NCI-H1930 (cell line): ENCODE measurements at regions not wholly inside any gene's neighbourhood (a gene's known extent, or its start where the extent isn't known, plus 50 kb on each side); places are given as distances from the start of the nearest gene placed in this dataset.
"Not testable (repeated sequence)": the region's sequence is repeated elsewhere in the genome, so short reads cannot be mapped to it uniquely, and the experiment has no call there.

Source experiments
- DNase-seq, 2 experiments: peaks; one replicate each; lab custom pipeline; 2025; lab: John Stamatoyannopoulos, UW

GRCh38 chr2:21854938-21855337, 731.2 kb downstream of the TDRD15 start:
- no peak for DNase-seq

- DNase-seq, result no peak
Observed at GRCh38 chr2:21856708-21857107, 732.9 kb downstream of the TDRD15 start.

GRCh38 chr2:21860907-21861306, 737.1 kb downstream of the TDRD15 start:
- no peak for DNase-seq

DNA sequence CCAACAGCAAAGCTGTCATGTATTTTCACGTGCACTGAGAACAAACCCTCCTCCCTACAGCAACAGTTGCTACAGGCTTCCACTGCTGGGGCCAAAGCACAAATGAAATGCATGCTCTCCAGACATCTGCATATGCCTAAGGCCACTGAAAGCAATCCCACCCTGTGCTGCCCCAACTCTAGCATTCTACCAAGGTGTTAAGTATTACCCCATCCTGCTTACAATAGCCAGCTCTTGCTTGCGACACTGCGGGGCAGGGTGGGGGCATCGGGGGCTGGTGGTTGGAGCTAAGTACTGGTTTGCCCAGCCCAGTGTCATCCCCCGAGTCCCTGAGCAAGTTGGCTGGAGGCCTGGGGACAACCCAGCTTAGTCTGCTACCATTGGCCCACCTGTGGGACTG, 742.5 kb downstream of the TDRD15 start:
- DNase-seq, result no peak

DNA sequence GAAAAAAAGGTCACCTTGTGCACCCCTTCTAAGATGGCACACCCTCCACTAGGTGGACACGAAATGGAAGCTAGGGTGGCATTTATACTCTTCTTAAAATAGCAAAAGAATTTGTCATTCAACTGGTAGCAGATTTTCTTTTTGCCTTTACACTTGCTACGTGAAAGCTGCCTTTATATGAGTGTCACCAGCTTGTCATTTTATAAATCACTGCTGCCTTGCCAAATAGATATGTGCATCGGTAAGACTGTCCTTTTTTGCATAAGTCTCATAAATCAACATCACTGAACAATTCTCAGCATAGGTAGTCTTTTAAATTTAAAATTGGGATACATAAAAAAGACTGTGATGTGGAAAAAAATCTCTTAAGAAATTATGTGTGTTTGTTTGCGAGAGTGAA, 764.1 kb downstream of the TDRD15 start:
- no peak for DNase-seq

GRCh38 chr2:21890041-21890440, 766.3 kb downstream of the TDRD15 start:
- no peak for DNase-seq

DNA sequence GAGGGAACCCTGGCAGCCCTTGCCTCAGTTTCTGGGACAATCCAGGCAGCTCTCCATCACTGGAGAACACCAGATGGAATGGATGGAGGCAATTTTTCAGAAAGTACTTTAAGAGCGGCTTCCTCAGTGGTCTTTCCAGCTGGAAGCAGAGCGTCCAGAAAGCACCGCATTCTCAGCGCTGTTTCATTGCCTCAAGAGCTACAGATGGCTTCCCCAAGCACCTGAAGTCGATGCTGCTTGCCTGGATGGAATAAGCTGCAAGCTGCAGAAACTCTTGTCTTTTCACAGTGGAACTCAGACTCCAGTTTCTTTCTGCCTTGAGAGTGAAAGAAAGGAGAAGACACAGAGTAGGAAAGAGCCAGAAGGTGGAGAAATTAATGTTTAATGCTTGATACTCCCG, 766.9 kb downstream of the TDRD15 start:
- no peak for DNase-seq

GRCh38 chr2:21891191-21891590, 767.4 kb downstream of the TDRD15 start:
- no peak for DNase-seq

- no peak for DNase-seq
Observed at GRCh38 chr2:21892140-21892539, 768.4 kb downstream of the TDRD15 start.

GRCh38 chr2:21895200-21895599, 771.4 kb downstream of the TDRD15 start:
- no peak for DNase-seq

DNA sequence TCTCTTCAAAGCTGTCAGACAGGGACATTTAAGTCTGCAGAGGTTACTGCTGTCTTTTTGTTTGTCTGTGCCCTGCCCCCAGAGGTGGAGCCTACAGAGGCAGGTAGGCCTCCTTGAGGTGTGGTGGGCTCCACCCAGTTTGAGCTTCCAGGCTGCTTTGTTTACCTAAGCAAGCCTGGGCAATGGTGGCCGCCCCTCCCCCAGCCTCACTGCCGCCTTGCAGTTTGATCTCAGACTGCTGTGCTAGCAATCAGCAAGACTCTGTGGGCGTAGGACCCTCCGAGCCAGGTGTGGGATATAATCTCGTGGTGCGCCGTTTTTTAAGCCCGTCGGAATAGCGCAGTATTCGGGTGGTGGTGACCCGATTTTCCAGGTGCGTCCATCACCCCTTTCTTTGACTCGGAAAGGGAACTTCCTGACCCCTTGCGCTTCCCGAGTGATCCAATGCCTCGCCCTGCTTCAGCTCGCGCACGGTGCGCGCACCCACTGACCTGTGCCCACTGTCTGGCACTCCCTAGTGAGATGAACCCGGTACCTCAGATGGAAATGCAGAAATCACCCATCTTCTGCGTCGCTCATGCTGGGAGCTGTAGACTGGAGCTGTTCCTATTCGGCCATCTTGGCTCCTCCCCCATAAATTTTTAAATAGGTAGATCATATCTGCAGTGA, 785.1 kb downstream of the TDRD15 start:
- DNase-seq, result not testable (repeated sequence)

GRCh38 chr2:21910832-21911507, 787.2 kb downstream of the TDRD15 start:
- DNase-seq, result no peak

GRCh38 chr2:21912405-21912804, 788.6 kb downstream of the TDRD15 start:
- no peak for DNase-seq

DNA sequence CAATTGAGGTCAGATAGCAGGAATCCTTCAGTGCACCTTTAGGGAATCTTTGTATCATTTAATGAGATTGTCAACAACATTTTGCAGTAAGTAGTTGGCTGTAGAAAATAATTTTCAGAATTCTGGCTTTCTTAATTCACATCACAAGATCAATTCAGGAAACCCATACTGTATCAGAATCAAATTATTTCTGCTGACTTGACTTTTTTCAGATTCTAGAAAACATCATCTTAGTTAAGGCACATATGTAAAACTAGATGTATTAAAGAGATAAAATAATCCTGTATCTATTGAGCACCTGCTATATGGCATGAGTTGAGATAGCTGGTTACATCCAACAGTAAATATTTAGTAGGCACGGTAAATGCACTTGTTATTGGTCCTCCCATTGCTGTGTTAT, 791.4 kb downstream of the TDRD15 start:
- no peak for DNase-seq

- DNase-seq, result no peak
Observed at GRCh38 chr2:21916934-21917522, 793.3 kb downstream of the TDRD15 start.

GRCh38 chr2:21920721-21921120, 797.0 kb downstream of the TDRD15 start:
- DNase-seq, result no peak

- no peak for DNase-seq
Observed at GRCh38 chr2:21924640-21925285, 801.0 kb downstream of the TDRD15 start.

DNA sequence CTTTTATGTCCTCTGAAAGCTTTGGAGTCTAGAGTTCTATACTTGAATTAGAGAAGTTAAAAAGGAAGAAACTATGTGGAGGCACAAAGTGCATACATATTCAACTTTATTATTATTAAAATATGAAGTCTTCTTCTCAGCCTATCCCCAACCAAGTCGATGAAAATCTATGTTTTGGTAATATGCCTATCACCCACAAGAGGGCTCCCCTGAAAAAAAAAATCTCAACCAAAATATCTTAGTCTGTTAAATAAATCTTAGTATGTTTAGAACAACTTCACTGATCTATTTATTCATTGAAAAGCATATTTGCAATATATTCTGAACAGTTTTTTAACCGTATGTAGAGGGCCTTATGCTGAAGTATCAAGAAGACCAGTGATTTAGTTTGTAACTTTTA, 804.5 kb downstream of the TDRD15 start:
- DNase-seq, result no peak

DNA sequence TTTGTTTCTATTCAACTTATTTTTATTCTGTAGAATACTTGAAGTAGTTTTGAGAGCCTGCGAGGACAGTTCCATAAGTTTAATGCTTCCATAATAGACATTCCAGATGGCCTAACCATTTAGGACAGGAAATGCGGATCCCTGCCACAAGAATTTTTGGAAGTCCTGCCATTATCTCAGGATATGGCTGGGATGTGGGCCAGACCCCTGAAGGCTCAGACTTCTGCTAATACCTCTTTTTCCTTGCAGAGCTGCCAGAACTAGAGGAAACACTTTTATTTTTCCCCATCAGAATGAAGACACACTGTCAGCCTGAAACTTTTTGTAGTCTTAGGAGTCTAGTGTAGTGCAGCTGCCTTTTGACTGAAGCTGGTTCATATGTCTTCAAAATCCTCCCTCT, 806.5 kb downstream of the TDRD15 start:
- no peak for DNase-seq

DNA sequence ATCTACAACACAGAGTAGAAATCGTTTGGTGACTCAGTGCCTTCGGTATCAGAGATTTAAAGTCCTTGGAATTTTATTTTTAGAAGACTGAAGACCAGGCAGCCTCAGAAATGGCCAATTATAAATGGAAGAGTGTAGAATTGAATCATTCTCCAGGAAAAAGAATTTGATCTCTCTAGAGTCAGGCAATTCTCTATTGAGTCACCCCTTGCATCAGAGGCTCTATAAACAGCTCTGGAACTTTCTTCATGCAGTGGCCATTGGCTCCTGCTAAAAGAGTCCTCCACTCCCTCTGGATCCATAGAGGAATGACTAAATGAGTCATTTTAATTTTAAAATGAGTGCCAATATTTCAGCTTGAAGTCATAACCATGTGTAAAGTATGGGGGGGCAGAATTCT, 816.2 kb downstream of the TDRD15 start:
- no peak for DNase-seq

DNA sequence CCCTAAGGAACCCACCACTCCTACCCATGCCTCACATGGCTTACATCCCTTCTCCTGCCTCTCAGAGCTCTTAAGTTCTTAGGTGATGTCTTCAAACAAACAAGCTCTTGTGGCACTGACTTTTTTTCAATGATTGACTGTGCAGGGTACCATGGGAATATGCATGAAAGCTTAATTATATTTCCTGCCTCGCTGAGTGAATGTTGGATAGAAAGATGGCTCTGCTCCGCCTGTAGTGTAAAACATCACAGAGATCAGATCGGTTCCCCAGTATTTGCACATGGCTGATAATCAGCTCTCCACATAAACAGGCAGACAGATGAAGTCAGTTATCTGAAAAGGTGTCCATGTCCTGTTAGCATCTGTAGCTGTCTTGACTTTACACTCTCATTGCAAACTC, 820.8 kb downstream of the TDRD15 start:
- DNase-seq, result no peak

- no peak for DNase-seq
Observed at GRCh38 chr2:21945658-21946057, 821.9 kb downstream of the TDRD15 start.

- no peak for DNase-seq
Observed at GRCh38 chr2:21947046-21947445, 823.3 kb downstream of the TDRD15 start.
